GM18498 (cell line): ENCODE measurements at regions not wholly inside any gene's neighbourhood (a gene's known extent, or its start where the extent isn't known, plus 50 kb on each side); places are given as distances from the start of the nearest gene placed in this dataset.
A peak's percentile ranks its signal among the peaks of the same experiment; 100 is the strongest.
"Not testable (repeated sequence)": the region's sequence is repeated elsewhere in the genome, so short reads cannot be mapped to it uniquely, and the experiment has no call there.

ENCODE experiments used
- ATAC-seq: cut with Tn5 transposase; IDR thresholded peaks from one replicate; pipeline ENCODE4 v1.9.1; 2021; ENCODE audit warnings: mild to moderate bottlenecking, moderate library complexity; ENCODE audit not compliant: unreplicated experiment

DNA sequence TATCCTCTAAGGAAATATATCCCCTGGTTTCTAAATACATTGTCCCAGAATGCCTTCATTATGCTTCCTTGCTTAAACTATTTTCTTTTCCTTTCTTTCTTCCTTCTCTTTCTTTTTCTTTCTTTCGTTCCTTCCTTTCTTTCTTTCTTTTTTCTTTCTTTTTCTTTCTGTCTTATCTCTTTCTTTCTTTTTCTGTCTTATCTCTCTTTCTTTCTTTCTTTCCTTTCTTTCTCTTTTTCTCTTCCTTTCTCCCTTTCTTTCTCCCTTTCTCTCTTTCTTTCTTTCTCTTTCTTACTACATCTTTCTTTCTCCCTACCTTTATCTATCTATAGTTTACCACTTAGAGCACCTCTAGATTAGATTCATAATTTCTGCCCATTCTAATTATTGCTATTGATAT lies 552.1 kb downstream of the PYDC2 start:
- no peak for ATAC-seq

DNA sequence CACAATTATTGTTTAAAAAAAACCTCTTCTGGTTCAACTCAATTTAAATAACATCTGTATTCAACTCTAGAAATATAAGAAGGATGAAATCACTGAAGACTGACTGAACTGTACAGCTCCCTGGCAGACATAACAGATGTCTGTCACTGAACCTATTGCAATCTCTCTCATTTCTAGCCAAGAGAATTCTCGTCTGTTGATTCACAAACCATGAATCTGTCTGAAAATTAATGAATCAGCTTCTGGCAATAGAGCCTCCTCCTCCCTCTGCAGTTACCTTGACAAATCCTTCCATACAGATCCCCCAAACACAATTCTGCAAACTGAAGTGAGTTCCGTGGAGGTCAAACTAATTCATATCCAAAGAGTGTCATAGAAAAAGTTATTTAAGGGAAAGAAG lies 561.4 kb downstream of the PYDC2 start:
- ATAC-seq, result no peak

DNA sequence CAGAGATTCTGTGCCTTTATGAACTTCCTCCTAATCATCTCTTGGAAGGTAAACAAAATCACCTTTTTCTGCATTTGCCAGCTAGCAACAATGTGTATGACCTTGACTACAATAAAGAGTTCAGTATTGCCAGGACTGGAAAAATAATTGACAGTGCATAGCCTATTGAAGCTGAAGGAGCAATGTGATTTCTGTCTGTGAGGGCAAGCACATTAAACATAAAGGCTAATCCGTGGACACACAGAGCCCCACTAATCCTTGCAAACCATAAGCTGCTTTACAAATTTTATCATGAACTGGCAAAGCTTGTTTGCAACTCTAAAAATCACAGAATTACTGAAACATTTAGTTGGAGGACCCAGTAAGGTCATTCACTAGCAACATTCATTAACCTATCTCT lies 563.8 kb downstream of the PYDC2 start:
- ATAC-seq, result no peak

DNA sequence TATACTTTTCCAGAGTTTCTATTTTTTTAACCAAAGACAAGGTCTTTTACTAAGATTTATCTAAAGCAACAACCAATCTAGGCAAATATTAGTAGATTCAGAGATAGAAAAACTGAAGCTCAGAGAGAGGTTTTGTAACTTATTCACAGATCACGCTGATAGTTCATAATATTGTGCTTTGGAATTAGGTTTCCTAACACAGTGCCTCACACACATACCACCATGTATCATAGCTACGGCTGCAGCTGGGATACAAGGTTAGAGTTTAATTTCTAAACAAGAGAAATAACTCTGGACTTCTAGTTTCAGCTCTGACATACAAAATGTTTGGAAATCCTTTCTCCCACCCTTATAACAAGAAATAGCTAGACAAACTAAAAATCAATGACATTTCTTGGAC lies 565.7 kb downstream of the PYDC2 start:
- no peak for ATAC-seq

DNA sequence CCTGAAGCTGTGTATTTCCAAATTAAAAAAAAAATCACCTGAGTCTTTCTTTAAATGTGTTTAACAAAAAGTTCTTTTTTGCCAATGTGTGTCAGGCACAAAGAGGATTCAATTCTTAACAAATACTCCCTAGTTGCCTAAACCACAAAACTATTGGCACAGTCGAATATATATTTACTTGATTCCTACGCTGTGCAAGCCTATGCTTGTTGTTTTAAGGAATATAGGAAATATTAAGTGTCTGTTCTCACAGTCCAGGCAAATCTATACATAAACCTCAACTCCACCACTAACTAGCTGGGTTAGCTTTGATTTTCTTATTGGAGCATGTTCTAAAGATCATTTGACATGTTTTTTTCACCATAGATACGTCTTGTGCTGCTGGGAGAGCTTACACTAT lies 571.0 kb downstream of the PYDC2 start:
- ATAC-seq, result no peak

DNA sequence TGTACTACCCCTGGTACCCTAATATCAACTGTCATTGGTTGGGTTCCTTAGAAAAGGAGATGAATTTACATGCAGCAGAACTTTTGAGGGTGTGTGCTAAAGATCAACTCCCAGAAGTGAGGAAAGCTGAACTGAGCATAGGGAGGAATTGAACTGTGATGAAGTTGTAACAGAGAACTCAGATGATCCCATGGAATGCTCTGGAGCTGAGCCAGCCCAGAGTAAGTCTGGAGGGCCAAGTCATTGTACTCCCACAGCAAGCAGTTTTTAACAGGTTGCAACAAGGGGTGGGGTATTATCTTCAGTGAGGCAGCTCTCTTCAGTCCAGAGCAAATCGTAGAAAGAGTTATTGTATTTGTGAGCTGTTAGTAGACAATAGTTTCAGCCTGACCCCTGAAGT lies 572.3 kb downstream of the PYDC2 start:
- ATAC-seq, result no peak

DNA sequence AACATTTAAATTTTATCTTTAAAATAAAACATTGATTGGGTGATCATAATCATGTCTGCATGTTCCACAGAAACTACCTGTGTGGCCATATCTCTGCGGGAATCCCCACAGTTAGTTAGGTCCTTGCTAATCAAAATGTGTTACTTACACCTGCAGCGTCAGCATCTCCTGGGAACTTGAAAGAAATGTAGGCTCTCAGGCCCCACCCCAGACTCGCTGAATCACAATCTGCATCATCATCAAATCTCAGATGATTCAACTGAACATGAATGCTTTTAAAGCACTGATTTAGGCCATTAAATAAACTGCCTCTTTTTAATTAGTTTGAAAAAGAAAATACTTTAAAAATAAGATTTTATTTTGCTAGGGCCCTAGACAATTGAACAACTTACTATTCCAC lies 577.8 kb downstream of the PYDC2 start:
- ATAC-seq, result no peak

DNA sequence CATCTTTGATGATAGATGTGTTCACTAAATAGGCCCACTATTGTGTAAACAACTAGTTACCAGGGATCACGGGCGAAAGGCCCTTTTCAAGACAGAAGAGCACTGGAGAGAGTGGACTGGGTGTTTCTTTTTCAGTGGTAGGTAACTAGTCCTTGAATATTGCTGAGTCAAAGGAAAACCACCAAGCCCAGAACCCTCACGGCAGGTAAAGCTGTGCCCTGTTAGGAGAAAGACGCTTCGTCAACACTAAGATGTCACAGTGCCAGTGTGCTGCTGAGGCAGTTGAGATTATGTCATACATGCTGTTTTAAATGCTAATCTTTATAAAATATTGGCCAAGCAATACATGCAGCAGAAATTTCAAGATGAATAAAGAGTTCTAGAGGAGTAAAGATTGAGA lies 578.6 kb downstream of the PYDC2 start:
- no peak for ATAC-seq

DNA sequence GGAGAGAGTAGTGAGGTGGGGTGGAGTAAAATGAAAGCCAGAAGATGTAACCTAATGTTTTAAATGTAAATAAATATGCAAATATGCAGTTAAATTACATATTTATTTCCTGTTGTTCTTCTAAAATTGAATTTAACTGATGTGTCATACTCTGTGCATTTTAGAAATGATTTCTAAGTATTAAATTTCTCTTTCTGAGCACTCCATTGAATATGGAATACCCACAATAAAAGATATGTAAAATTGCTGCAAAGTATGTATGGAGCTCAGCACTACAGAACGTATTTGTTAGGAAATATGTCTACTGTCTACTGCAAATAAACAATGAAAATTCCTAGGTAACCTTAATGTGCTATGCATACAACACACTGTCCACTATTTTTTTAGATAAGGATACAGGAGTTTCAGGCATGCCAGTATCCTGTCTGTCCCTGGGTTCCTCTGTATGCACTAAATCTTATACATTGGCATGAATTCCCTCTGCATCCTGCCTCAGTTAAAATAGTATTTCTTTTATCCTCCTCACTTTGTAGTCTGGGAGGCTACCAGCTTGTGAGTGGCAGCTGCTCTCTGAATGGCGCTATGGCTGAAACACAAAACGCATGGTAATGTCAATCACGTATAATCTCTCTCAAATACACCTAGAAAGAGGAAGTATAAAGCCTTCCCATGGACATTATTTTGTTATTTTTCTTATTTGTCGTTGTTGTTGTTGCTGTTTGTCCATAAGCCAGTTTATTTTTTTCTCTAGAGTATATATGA lies 579.5 kb downstream of the PYDC2 start:
- ATAC-seq, result no peak

DNA sequence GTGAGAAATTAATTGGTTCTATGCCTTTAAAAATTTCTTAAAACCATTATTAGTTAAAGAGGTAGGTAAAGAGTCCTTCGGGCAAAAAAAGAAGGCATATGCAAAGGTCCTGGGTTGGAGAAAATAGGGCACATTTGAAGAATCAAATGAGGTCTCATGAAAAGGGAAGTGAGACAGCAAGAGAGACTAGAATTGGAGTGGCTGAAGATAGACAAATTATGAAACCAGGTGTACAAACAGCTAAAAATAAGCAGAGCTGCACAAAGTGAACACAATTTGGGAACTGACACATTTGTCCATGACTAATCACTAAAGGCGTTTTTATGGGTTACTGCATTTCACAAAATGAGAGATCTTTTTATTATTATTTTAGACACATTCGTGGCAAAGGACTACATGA lies 581.2 kb downstream of the PYDC2 start:
- peak; percentile 97 for ATAC-seq

DNA sequence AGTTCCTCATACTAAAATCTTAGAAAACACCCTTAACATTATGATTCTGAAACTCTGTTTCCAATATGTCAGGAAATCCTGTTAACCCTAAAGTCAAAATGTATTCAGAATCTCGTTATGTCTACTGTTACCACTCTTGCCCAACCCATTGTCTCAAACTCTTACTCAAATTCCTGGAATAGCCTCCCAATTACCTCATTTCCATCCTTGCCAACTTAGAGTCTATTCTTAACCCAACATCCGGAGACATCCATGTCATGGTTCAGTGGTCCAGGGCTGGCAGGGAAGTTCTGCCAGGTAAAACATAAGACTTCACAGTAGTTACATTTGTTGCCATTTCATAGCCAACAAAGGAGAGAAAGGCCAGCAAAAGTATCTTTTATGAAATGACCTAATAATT lies 593.9 kb downstream of the PYDC2 start:
- no peak for ATAC-seq

DNA sequence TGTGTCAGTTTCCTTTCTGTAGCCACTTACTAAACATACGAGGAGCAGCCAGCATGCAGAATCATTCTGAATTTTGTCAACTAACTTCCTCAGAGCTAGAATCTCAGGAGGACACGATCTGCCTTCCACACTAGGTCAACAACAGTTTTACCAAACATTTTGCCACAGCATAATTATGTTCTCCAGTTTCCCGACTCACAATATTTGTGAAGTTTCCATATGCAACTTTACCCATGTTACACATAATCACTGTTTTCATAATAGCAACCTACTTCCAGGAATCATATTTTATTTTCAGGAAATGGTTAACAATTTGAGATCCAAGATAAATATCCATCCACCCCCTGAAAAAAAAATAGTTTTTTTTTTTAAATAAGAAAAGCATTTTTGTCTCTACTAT lies 595.0 kb downstream of the PYDC2 start:
- no peak for ATAC-seq

DNA sequence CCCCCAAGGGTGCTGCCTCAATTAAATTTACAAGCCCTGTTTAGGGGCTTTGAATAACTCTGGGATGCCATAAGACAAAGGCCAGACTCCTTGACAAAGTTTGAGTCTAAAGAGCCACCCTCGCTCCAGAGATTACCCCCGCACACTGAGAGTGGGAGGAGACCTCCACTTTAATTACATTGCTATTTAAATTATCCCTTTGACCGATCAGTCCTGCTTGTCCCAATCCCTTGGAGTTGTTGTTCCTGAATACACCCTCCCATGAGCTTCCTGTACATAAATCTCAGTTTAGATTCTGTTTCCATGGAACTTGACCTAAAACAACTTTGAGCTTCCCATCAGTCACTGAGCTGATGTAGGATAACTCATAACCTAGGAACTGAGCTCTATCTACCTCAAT lies 596.3 kb downstream of the PYDC2 start:
- ATAC-seq, result no peak

DNA sequence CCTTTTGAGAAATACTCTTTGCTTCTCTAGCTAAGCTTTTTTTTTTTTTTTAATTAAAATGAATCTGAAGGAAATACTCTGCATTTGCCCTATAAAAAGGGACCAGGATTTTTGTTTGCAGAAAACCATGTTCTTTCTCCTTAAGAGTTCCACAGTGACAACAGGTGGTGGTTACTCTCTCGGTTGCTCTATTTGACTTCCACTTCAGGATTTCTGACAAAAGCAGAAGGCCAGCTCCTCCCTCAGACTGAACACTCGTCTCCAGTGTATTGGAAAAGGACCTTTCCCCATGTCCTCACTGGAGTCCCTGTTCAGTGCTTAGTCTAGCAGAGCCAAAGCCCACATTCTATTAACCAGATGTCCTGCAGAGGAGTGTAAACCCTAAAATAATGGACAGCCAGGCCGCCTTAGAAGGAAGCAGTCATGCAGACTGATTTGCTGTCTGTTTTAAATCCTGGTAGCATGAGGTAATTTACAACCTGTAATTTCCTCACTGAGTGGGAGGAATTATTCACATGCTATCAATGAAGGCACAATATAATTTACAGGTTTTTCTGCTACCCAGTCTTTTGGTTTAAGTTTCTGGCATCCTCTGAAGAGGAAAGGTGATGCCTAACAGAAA lies 599.3 kb downstream of the PYDC2 start:
- no peak for ATAC-seq

DNA sequence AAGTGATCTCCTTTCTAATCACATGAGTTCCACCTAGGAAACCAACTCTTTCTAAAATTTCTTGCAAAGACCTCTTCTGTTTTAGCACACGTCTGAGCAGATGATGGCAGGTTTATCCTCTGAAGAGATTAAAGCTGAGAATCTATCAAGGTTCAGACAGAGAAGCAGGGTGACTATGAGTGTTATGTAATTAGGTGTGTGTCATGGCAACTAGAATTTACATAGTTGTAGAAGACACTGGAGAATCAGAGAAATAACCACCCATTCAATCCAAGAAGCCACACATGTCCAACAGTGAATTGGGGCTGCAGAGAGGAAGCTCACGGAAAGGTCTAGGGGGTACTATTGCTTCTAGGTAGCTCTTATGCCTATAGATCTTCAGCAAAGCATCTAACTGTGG lies 600.5 kb downstream of the PYDC2 start:
- ATAC-seq, result no peak

DNA sequence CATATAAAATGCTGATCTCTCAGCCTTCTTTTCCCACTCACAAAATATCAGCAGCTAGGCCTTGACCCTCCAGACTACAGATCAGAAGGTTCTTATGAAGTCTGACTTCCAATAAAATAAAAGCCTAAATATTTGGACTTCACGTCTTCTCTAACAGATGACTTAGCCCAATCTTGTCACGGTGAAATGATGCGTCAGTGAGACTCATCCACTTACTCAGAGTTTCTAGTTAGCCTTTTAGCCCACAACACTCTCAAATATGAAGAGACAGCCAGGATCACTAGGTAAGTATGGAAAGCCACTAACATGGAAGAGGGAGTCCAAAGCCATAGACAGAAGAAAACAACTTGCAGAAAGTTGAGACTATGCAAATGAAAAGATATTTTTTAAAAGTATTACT lies 601.2 kb downstream of the PYDC2 start:
- no peak for ATAC-seq

DNA sequence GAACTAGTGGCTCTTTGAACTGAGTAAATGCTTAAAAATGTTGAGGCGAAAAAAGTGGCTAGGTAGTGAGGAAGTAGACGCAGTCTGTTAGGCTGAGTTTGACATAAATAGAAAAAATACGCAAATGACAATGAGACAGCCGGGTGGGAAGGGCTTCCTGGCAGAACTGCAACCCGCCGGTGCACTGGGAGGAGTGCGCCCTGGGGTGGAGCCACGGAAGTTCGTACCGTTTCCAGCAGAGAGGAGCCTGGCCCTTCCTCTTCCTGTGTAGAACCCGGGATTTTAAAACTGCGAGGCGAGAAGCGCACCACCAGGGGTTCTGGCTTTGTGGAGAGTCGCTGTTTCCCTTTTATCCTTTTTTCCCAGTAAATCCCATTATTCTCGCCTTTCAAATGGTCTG lies 602.6 kb downstream of the PYDC2 start:
- peak; percentile 80 for ATAC-seq

DNA sequence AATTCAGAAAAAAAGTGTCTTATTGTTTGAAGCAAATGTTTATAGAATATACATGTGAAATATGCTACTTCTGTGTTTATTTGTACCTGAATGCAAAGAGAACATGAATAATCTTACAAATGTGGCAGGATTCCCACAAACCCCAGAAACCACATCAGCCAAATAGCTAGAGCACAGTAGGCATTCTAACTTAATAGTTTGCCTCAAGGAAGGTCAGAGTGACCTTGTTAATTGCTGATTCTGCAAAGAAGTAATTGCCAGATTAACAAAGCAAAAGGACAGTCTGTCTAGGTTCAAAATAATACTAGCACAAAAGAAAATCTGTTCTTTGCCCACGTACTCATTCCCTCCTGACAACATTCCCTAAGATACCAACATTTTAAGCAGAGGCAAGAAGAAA lies 604.0 kb downstream of the PYDC2 start:
- no peak for ATAC-seq

DNA sequence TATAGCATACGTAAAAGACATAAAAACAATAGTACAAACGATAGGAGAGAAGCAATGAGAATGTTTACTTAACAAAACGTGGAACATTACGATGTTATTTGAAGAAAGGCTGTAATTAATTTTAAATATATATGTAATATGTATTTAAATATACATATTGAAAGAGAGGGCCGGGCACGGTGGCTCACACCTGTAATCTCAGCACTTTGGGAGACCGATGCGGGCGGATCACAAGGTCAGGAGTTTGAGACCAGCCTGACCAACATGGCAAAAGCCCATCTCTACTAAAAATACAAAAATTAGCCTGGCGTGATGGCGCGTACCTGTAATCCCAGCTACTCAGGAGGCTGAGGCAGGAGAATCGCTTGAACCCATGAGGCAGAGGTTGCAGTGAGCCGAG lies 605.3 kb downstream of the PYDC2 start:
- ATAC-seq, result not testable (repeated sequence)

DNA sequence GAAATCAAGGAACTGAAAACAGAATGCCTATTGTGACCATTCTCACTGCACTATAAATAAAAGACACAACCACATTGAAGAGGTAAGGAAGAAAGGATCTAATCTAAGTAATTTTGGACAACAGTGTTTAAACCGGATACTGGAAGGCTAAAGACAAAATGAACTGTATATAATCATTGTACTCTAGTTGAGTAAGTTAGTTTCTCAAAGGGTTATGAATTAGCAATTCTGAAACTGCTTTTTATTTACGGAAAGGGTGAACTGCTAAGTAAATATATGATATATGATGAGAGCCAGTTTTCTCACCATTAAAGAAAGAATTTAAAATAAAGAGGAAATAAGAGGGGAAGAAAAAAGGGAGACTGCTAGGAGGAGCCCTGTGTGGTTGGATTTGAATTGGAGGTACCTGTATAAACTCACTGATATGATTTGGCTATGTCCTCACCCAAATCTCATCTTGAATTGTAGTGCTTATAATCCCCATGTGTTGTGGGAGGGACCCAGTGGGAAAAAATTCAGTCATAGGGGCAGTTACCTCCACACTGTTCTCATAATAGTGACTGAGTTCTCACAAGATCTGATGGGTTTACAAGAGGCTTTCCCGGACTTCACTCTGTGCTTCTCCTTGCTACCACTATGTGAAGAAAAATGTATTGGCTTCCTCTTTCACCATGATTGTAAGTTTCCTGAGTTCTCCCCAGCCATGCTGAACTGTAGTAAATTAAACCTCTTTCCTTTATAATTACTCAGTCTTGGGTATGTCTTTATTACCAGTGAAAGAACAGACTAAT lies 607.7 kb downstream of the PYDC2 start:
- peak; percentile 70 for ATAC-seq

DNA sequence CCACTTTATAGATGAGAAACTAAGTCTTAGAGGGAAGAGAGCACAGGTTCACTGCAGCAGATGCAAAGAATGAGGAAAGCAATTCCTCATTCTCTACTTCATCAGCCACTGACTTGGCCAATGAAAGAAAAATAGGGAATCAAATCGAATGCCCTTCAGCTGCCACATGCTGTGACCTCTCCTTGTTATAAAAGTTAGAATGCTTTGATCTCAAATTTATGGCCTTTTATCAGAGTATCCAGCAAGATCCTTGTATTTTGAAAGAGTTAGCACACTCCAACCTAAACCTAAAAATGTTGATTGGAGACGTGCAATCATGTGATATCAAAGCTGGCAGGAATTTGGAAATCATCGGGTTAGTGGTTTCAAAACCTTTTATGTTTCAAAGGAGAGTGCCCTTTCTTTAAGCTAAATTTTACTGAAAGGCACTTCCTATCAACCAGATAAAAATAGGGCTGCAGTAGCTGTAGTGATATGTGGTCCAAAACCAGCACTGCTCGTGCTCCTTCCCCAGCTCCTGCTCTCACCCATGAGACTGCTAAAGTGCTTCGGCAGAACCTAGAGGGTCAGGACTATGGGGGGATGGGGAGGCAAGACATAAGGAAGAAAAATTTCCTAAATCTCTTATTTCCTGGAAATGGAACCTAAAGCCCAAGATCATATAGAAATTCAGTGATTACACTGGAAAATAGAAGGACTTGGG lies 617.0 kb downstream of the PYDC2 start:
- no peak for ATAC-seq
